IMR-90 (cell line): ENCODE measurements at regions not wholly inside any gene's neighbourhood (a gene's known extent, or its start where the extent isn't known, plus 50 kb on each side); places are given as distances from the start of the nearest gene placed in this dataset.

Experiments used
- ATAC-seq: fragments of 200-7000 bp; cut with Tn5 transposase; 2 replicates; pipeline ENCODE4 v1.9.1; 2020; ENCODE audit warnings: low read depth, mild to moderate bottlenecking, moderate library complexity
- BruUV-seq: library from RNA; stranded (reverse); fragments of 400-500 nt; replicated peaks from 2 replicates; lab custom pipeline; 2021; lab: Mats Ljungman, UMichigan
- CTCF ChIA-PET: fragments of 300-600 bp; formaldehyde crosslinking; extraction: SDS; loops from one replicate; lab custom pipeline; 2021; ENCODE audit warnings: antibody characterized with exemption; lab: Yijun Ruan, JAX
- POLR2A ChIA-PET: fragments of 300-600 bp; sonication (Branson Sonifier 250); formaldehyde crosslinking; loops from one replicate; lab custom pipeline; 2022; ENCODE audit warnings: antibody characterized with exemption; ENCODE audit not compliant: unreplicated experiment; lab: Charles Lee
- DNase-seq: peaks from one replicate; pipeline ENCODE4 v3.0.0; 2013
- H2AFZ ChIP-seq: replicated peaks from 2 replicates; pipeline ENCODE3; 2013; ENCODE audit warnings: low read length, mild to moderate bottlenecking; ENCODE audit not compliant: poor library complexity
- H2AK5ac ChIP-seq: 2 replicates; pipeline ENCODE4 v1.6.1; 2013; ENCODE audit warnings: low read depth, low read length, inconsistent platforms
- H2AK9ac ChIP-seq: replicated peaks from 2 replicates; pipeline ENCODE3; 2013; ENCODE audit warnings: mild to moderate bottlenecking, low read depth, low read length, moderate library complexity; ENCODE audit not compliant: poor library complexity
- H2BK120ac ChIP-seq: 2 replicates; pipeline ENCODE4 v1.6.1; 2013; ENCODE audit warnings: low read depth, low read length, inconsistent platforms
- H2BK15ac ChIP-seq: 3 replicates; pipeline ENCODE4 v1.6.1; 2013; ENCODE audit warnings: low read depth, low read length, inconsistent platforms
- H2BK20ac ChIP-seq: 2 replicates; pipeline ENCODE4 v1.6.1; 2013; ENCODE audit warnings: low read depth, mild to moderate bottlenecking, inconsistent platforms, low read length, moderate library complexity
- H2BK5ac ChIP-seq: 2 replicates; pipeline ENCODE4 v1.6.1; 2013; ENCODE audit warnings: mild to moderate bottlenecking, low read depth, low read length, inconsistent platforms; ENCODE audit not compliant: poor library complexity, severe bottlenecking
- H3K14ac ChIP-seq: replicated peaks from 2 replicates; pipeline ENCODE4 v1.6.1; 2013; ENCODE audit warnings: low read depth, low read length, inconsistent platforms
- H3K18ac ChIP-seq: 2 replicates; pipeline ENCODE4 v1.6.1; 2013; ENCODE audit warnings: low read depth, low read length, control low read depth
- H3K23ac ChIP-seq: 2 replicates; pipeline ENCODE4 v1.6.1; 2013; ENCODE audit warnings: low read depth, low read length, inconsistent platforms
- H3K27ac ChIP-seq: 2 replicates; pipeline ENCODE4 v1.5.1; 2013; ENCODE audit warnings: mild to moderate bottlenecking, control low read depth, low read length; ENCODE audit not compliant: insufficient read depth
- H3K27me3 ChIP-seq: 2 replicates; pipeline ENCODE4 v1.6.1; 2013; ENCODE audit warnings: low read length; ENCODE audit not compliant: control insufficient read depth, insufficient read depth
- H3K36me3 ChIP-seq: 2 replicates; pipeline ENCODE4 v1.6.1; 2013; ENCODE audit warnings: low read length, mixed read lengths; ENCODE audit not compliant: control insufficient read depth, insufficient read depth
- H3K4ac ChIP-seq: 2 replicates; pipeline ENCODE4 v1.6.1; 2013; ENCODE audit warnings: low read depth, low read length, inconsistent platforms
- H3K4me1 ChIP-seq: 2 replicates; pipeline ENCODE4 v1.6.1; 2013; ENCODE audit warnings: low read length, mixed read lengths; ENCODE audit not compliant: control insufficient read depth, insufficient read depth
- H3K4me2 ChIP-seq: 2 replicates; pipeline ENCODE4 v1.6.1; 2013; ENCODE audit warnings: low read depth, mild to moderate bottlenecking, control low read depth, low read length, moderate library complexity
- H3K4me3 ChIP-seq: 2 replicates; pipeline ENCODE4 v1.5.1; 2013; ENCODE audit warnings: low read depth, mild to moderate bottlenecking, control low read depth, low read length, moderate library complexity; ENCODE audit not compliant: insufficient read depth
- H3K56ac ChIP-seq: 2 replicates; pipeline ENCODE4 v1.6.1; 2013; ENCODE audit warnings: low read length, inconsistent platforms; ENCODE audit not compliant: insufficient read depth; ENCODE audit errors: extremely low read depth
- H3K79me1 ChIP-seq, 2 experiments: 2 replicates each; pipeline ENCODE4 v1.6.1; 2013; ENCODE audit warnings: low read length in 2 of 2, inconsistent platforms in 1 of 2, low read depth in 1 of 2
- H3K9ac ChIP-seq: 2 replicates; pipeline ENCODE4 v1.6.1; 2013; ENCODE audit warnings: low read depth, low read length, control low read depth
- H3K9me1 ChIP-seq: 2 replicates; pipeline ENCODE4 v1.6.1; 2013; ENCODE audit warnings: low read length, inconsistent platforms; ENCODE audit not compliant: insufficient read depth
- H3K9me3 ChIP-seq: 2 replicates; pipeline ENCODE4 v1.6.1; 2013; ENCODE audit warnings: low read length; ENCODE audit not compliant: control insufficient read depth, insufficient read depth
- H4K20me1 ChIP-seq: 2 replicates; pipeline ENCODE4 v1.6.1; 2013; ENCODE audit warnings: low read length, inconsistent platforms; ENCODE audit not compliant: insufficient read depth
- H4K5ac ChIP-seq: 2 replicates; pipeline ENCODE4 v1.6.1; 2013; ENCODE audit warnings: mild to moderate bottlenecking, low read depth, low read length, control low read depth
- H4K8ac ChIP-seq, 2 experiments: 2 replicates each; pipeline ENCODE4 v1.6.1; 2013; ENCODE audit warnings: low read depth in 2 of 2, low read length in 2 of 2, control low read depth in 1 of 2, inconsistent platforms in 1 of 2
- H4K91ac ChIP-seq: 2 replicates; pipeline ENCODE4 v1.6.1; 2013; ENCODE audit warnings: low read depth, low read length, inconsistent platforms; ENCODE audit not compliant: insufficient read depth
- BHLHE40 ChIP-seq: fragments of 150-350 bp; IDR thresholded peaks from 2 replicates; pipeline ENCODE4 v1.6.1; 2016; ENCODE audit warnings: mild to moderate bottlenecking, low read depth, low read length
- CEBPB ChIP-seq: IDR thresholded peaks from 2 replicates; pipeline ENCODE4 v1.6.1; 2012; ENCODE audit warnings: low read depth, low read length, improper control_type of control experiment
- CHD1 ChIP-seq: IDR thresholded peaks from 2 replicates; pipeline ENCODE4 v1.6.1; 2012; ENCODE audit warnings: low read depth, low read length, improper control_type of control experiment
- ELK1 ChIP-seq: fragments of 150-350 bp; IDR thresholded peaks from 2 replicates; pipeline ENCODE4 v1.6.1; 2016; ENCODE audit warnings: low read depth, mild to moderate bottlenecking, low read length, moderate library complexity, borderline replicate concordance
- FOS ChIP-seq: fragments of 150-350 bp; IDR thresholded peaks from 2 replicates; pipeline ENCODE4 v1.6.1; 2016; ENCODE audit warnings: low read depth, low read length
- MAFK ChIP-seq: IDR thresholded peaks from 2 replicates; pipeline ENCODE4 v1.6.1; 2012; ENCODE audit warnings: low read depth, low read length, improper control_type of control experiment
- MAZ ChIP-seq: IDR thresholded peaks from 2 replicates; pipeline ENCODE4 v1.6.1; 2012; ENCODE audit warnings: low read depth, mild to moderate bottlenecking, low read length, improper control_type of control experiment, moderate library complexity, borderline replicate concordance
- MXI1 ChIP-seq: IDR thresholded peaks from 2 replicates; pipeline ENCODE4 v1.6.1; 2012; ENCODE audit warnings: low read depth, mild to moderate bottlenecking, low read length, moderate library complexity, borderline replicate concordance
- NFE2L2 ChIP-seq: fragments of 150-350 bp; IDR thresholded peaks from 2 replicates; pipeline ENCODE4 v1.6.1; 2016; ENCODE audit warnings: low read depth, mild to moderate bottlenecking, low read length
- POLR2A ChIP-seq: IDR thresholded peaks from 2 replicates; pipeline ENCODE4 v1.6.1; 2012; ENCODE audit warnings: mild to moderate bottlenecking, low read depth, low read length
- RAD21 ChIP-seq: IDR thresholded peaks from 2 replicates; pipeline ENCODE4 v1.6.1; 2012; ENCODE audit warnings: low read length, improper control_type of control experiment
- RCOR1 ChIP-seq: IDR thresholded peaks from 2 replicates; pipeline ENCODE4 v1.6.1; 2012; ENCODE audit warnings: mild to moderate bottlenecking, low read length, improper control_type of control experiment; ENCODE audit not compliant: insufficient replicate concordance
- RFX5 ChIP-seq: IDR thresholded peaks from 2 replicates; pipeline ENCODE4 v1.8.0; 2012; ENCODE audit warnings: low read depth, mild to moderate bottlenecking, low read length, moderate library complexity
- SMC3 ChIP-seq: fragments of 150-350 bp; IDR thresholded peaks from 2 replicates; pipeline ENCODE4 v1.6.1; 2016; ENCODE audit warnings: low read depth, mild to moderate bottlenecking, antibody characterized with exemption, low read length, moderate library complexity
- WGBS, 2 experiments: methylation state at CpG; one replicate each; pipeline versions ENCODE4 v1.1.5 to v1.1.7; 2013; ENCODE audit warnings: missing lambda C conversion rate in 2 of 2; ENCODE audit not compliant: insufficient read length in 1 of 2; ENCODE audit errors: extremely low coverage in 2 of 2; 5-methylcytosine and 5-hydroxymethylcytosine counted together
- dilution Hi-C: fragments of 300-500 bp; cut with HindIII; formaldehyde crosslinking; loops from one replicate; pipeline ENCODE4 v1.14.3; 2018; ENCODE audit warnings: low sequenced_read_pairs; ENCODE audit not compliant: unreplicated experiment
- in situ Hi-C: fragments of 300-500 bp; cut with MboI; formaldehyde crosslinking; loops from 3 replicates; pipeline ENCODE4 v1.14.3; 2019; ENCODE audit warnings: low sequenced_read_pairs, inconsistent platforms, mixed read lengths
- intact Hi-C: fragments of 100-400 bp; cut with micrococcal nuclease; formaldehyde crosslinking; loops from 2 replicates; pipeline ENCODE4 v1.10.0; 2022
- TF ChIP-seq, protein P1 (sequence below): fragments of 150-350 bp; IDR thresholded peaks from 2 replicates; pipeline ENCODE4 v1.6.1; 2017; ENCODE audit warnings: mild to moderate bottlenecking, antibody characterized with exemption, low read length, low read depth
- TF ChIP-seq, protein P2 (sequence below): conservative IDR thresholded peaks from 2 replicates; pipeline ENCODE4 v1.5.1; 2012; ENCODE audit warnings: mild to moderate bottlenecking, low read depth, low read length, improper control_type of control experiment

DNA sequence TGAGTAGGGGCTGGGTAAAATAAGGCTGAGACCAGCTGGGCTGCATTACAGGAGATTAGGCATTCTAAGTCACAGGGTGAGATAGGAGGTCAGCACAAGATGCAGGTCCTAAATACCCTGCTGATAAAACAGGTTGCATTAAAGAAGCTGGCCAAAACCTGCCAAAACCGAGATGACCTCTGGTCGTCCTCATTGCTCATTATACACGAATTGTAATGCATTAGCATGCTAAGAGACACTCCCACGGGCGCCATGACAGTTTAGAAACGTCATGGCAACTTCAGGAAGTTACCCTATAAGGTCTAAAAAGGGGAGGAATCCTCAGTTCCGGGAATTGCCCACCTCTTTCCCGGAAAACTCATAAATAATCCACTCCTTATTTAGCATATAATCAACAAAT is 132.2 kb downstream of the ARL4C start:
- Histone ChIP-seq H2BK5ac (no peak overlapping the region), H3K27ac (no peak overlapping the region), H2BK20ac (no peak overlapping the region), H3K14ac (no peak overlapping the region), H3K23ac (no peak overlapping the region), H3K27me3 (peaks cover 4% of the 10 kb centered on the region; the same call in 1 of the 2 replicates), H3K9me1 (peaks cover 6% of the 10 kb centered on the region; the same call in 1 of the 2 replicates), H3K4me3 (no peak overlapping the region), H3K18ac (no peak overlapping the region), H2AFZ (no peak overlapping the region), H4K5ac (no peak overlapping the region), H3K9me3 (no peaks in the 10 kb centered on the region), H3K56ac (no peak overlapping the region), H4K20me1 (no peaks in the 10 kb centered on the region), H4K91ac (no peak overlapping the region), H2BK15ac (no peak overlapping the region), H2AK9ac (no peak overlapping the region), H4K8ac (no peak overlapping the region), H3K4ac (no peak overlapping the region), H2BK120ac (no peak overlapping the region), H3K4me1 (peaks cover 5% of the 10 kb centered on the region), H3K79me1 (no peaks in the 10 kb centered on the region), H3K9ac (no peak overlapping the region), H3K4me2 (no peak overlapping the region), H2AK5ac (no peak overlapping the region), H3K36me3 (no peaks in the 10 kb centered on the region)
- intact Hi-C loops, result loop anchor here (10.0 kb wide), 1 partner anchor 130 kb away; the partner anchor contains the start of gene ARL4C
- in situ Hi-C loops, result no loop called here
- ChIA-PET CTCF (no interaction called here), POLR2A (no interaction called here)
- no peak for DNase-seq
- BruUV-seq, result no TSS peak
- TF ChIP-seq POLR2A (no peak), MXI1 (no peak), BHLHE40 (no peak), SMC3 (no peak), MAZ (no peak), MAFK (no peak), CEBPB (no peak), RAD21 (no peak), ELK1 (no peak), NFE2L2 (no peak), CHD1 (no peak), RCOR1 (no peak), RFX5 (no peak), FOS (no peak)
- TF ChIP-seq, protein P1, sequence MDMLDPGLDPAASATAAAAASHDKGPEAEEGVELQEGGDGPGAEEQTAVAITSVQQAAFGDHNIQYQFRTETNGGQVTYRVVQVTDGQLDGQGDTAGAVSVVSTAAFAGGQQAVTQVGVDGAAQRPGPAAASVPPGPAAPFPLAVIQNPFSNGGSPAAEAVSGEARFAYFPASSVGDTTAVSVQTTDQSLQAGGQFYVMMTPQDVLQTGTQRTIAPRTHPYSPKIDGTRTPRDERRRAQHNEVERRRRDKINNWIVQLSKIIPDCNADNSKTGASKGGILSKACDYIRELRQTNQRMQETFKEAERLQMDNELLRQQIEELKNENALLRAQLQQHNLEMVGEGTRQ, result no peak
- TF ChIP-seq, protein P2, sequence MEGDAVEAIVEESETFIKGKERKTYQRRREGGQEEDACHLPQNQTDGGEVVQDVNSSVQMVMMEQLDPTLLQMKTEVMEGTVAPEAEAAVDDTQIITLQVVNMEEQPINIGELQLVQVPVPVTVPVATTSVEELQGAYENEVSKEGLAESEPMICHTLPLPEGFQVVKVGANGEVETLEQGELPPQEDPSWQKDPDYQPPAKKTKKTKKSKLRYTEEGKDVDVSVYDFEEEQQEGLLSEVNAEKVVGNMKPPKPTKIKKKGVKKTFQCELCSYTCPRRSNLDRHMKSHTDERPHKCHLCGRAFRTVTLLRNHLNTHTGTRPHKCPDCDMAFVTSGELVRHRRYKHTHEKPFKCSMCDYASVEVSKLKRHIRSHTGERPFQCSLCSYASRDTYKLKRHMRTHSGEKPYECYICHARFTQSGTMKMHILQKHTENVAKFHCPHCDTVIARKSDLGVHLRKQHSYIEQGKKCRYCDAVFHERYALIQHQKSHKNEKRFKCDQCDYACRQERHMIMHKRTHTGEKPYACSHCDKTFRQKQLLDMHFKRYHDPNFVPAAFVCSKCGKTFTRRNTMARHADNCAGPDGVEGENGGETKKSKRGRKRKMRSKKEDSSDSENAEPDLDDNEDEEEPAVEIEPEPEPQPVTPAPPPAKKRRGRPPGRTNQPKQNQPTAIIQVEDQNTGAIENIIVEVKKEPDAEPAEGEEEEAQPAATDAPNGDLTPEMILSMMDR, result no peak
- WGBS, 2 experiments, result no CpG with 5 or more reads among the region's 8 CpGs
- dilution Hi-C loops, result no loop called here
- no peak for ATAC-seq
